A549 (cell line): ENCODE measurements at regions not wholly inside any gene's neighbourhood (a gene's known extent, or its start where the extent isn't known, plus 50 kb on each side); places are given as distances from the start of the nearest gene placed in this dataset.

Source experiments
- CHD2 ChIP-seq: fragments of 150-350 bp; IDR thresholded peaks from 2 replicates; pipeline ENCODE4 v1.6.1; 2014; ENCODE audit warnings: low read length; ENCODE audit not compliant: partially characterized antibody
- CTCF ChIP-seq: fragments of >200 bp; sonication (Bioruptor Twin); formaldehyde crosslinking; IDR thresholded peaks from 3 replicates; pipeline ENCODE4 v1.5.1; 2016
- POLR2A ChIP-seq: IDR thresholded peaks from 2 replicates; pipeline ENCODE4 v1.6.1; 2012; ENCODE audit warnings: mild to moderate bottlenecking, low read length
- POLR2AphosphoS2 ChIP-seq: conservative IDR thresholded peaks from 2 replicates; pipeline ENCODE4 v1.6.1; 2012; ENCODE audit warnings: low read length, improper control_type of control experiment, inconsistent platforms
- RAD21 ChIP-seq, 2 experiments: fragments of >200 bp in 1 of 2; sonication (Bioruptor Twin) in 1 of 2; formaldehyde crosslinking in 1 of 2; IDR thresholded peaks in 1 of 2; conservative IDR thresholded peaks in 1 of 2; 2 replicates in 1 of 2; 3 replicates in 1 of 2; pipeline ENCODE4 v1.6.1; 2012 to 2018; ENCODE audit warnings: inconsistent platforms in 1 of 2
- TF ChIP-seq, protein P1 (sequence below): IDR thresholded peaks from 2 replicates; pipeline ENCODE4 v1.6.1; 2012

DNA sequence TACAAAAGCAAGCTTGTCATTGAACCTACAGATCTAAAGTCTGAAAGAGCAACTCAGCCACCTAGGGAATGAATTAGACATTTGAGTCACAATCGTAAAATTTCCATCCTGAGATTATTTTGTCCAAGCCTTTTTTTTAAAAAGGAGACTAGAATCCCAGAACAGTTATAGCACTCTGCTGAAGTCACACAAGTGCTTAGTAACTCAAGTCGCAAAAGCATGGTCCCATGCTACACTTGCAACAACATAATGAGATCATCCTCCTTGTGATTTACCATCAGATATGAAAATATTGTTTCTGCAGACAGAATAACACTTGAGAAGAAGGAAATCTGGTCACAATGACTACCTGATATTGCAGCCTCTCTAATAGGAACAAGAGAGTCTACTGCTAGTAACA is 106.7 kb downstream of the ZIC4 start:
- TF ChIP-seq CTCF, result no peak
- TF ChIP-seq POLR2A, result no peak
- TF ChIP-seq, protein P1, sequence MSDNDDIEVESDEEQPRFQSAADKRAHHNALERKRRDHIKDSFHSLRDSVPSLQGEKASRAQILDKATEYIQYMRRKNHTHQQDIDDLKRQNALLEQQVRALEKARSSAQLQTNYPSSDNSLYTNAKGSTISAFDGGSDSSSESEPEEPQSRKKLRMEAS, result no peak
- no peak for TF ChIP-seq POLR2AphosphoS2
- TF ChIP-seq CHD2, result no peak
- TF ChIP-seq RAD21 (conservative IDR thresholded peaks at IDR 0.05 in 1 of 2, IDR thresholded peaks at IDR 0.05 in 1 of 2), result no peak
